Rectal smooth muscle tissue (tissue), 1 donor: ENCODE measurements at regions not wholly inside any gene's neighbourhood (a gene's known extent, or its start where the extent isn't known, plus 50 kb on each side); places are given as distances from the start of the nearest gene placed in this dataset.

Experiments used
- H3K27ac ChIP-seq: one replicate; pipeline ENCODE4 v1.7.0; 2013; ENCODE audit warnings: low read depth, low read length, inconsistent platforms
- H3K27me3 ChIP-seq: one replicate; pipeline ENCODE4 v1.7.0; 2013; ENCODE audit warnings: low read length; ENCODE audit not compliant: control insufficient read depth, insufficient read depth
- H3K36me3 ChIP-seq: one replicate; pipeline ENCODE4 v1.7.0; 2013; ENCODE audit warnings: low read length; ENCODE audit not compliant: control insufficient read depth, insufficient read depth
- H3K4me1 ChIP-seq: one replicate; pipeline ENCODE4 v1.7.0; 2013; ENCODE audit warnings: low read length; ENCODE audit not compliant: control insufficient read depth, insufficient read depth
- H3K4me3 ChIP-seq: one replicate; pipeline ENCODE4 v1.7.0; 2013; ENCODE audit warnings: low read length
- H3K9ac ChIP-seq: one replicate; pipeline ENCODE4 v1.7.0; 2013; ENCODE audit warnings: low read length

- Histone ChIP-seq H3K36me3 (no peaks in the 10 kb centered on the region), H3K9ac (no peak overlapping the region), H3K27ac (no peak overlapping the region), H3K4me1 (peaks cover 5% of the 10 kb centered on the region), H3K27me3 (no peaks in the 10 kb centered on the region), H3K4me3 (no peak overlapping the region)
These were observed 246.0 kb upstream of the ARHGAP20 start for GRCh38 chr11:110958216-110958615.

- no peak overlapping the region for H3K4me3 ChIP-seq
- no peak overlapping the region for H3K27ac ChIP-seq
- H3K27me3 ChIP-seq, result no peaks in the 10 kb centered on the region
- H3K4me1 ChIP-seq, result no peaks in the 10 kb centered on the region
- no peaks in the 10 kb centered on the region for H3K36me3 ChIP-seq
- no peak overlapping the region for H3K9ac ChIP-seq
These were observed 243.5 kb upstream of the ARHGAP20 start for GRCh38 chr11:110955776-110956175.

- Histone ChIP-seq H3K4me3 (no peak overlapping the region), H3K27me3 (no peaks in the 10 kb centered on the region), H3K9ac (no peak overlapping the region), H3K36me3 (no peaks in the 10 kb centered on the region), H3K27ac (no peak overlapping the region), H3K4me1 (no peaks in the 10 kb centered on the region)
These were observed 239.8 kb upstream of the ARHGAP20 start for GRCh38 chr11:110951950-110952503.

GRCh38 chr11:110951037-110951949 is 239.1 kb upstream of the ARHGAP20 start:
- H3K4me3 ChIP-seq, result no peak overlapping the region
- H3K27ac ChIP-seq, result no peak overlapping the region
- no peak overlapping the region for H3K9ac ChIP-seq
- H3K27me3 ChIP-seq, result no peaks in the 10 kb centered on the region
- H3K4me1 ChIP-seq, result no peaks in the 10 kb centered on the region
- H3K36me3 ChIP-seq, result no peaks in the 10 kb centered on the region

GRCh38 chr11:110948112-110948511 is 235.9 kb upstream of the ARHGAP20 start:
- Histone ChIP-seq H3K4me1 (no peaks in the 10 kb centered on the region), H3K27ac (no peak overlapping the region), H3K4me3 (no peak overlapping the region), H3K9ac (no peak overlapping the region), H3K27me3 (no peaks in the 10 kb centered on the region), H3K36me3 (no peaks in the 10 kb centered on the region)

DNA sequence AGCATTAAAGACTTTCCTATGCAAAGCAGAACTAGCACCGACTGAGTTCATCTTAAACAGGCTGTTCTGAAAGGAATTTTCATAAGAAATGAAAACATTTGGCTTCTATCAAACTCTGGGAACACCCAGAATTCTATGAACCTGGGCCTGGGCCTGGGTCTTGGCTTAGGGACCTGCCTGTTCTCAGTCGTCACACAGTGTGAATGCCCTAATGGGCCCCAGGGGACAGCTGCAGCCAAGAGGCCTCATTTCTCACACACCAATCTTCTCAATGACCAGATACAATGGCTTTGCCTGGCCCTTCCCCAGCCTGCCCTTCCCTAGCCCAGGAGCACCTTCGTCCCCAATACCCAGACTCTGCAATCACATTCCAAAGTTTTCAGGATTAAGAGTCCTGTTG is 234.9 kb upstream of the ARHGAP20 start:
- H3K27me3 ChIP-seq, result no peaks in the 10 kb centered on the region
- no peak overlapping the region for H3K9ac ChIP-seq
- H3K27ac ChIP-seq, result no peak overlapping the region
- no peaks in the 10 kb centered on the region for H3K36me3 ChIP-seq
- H3K4me1 ChIP-seq, result no peaks in the 10 kb centered on the region
- no peak overlapping the region for H3K4me3 ChIP-seq

DNA sequence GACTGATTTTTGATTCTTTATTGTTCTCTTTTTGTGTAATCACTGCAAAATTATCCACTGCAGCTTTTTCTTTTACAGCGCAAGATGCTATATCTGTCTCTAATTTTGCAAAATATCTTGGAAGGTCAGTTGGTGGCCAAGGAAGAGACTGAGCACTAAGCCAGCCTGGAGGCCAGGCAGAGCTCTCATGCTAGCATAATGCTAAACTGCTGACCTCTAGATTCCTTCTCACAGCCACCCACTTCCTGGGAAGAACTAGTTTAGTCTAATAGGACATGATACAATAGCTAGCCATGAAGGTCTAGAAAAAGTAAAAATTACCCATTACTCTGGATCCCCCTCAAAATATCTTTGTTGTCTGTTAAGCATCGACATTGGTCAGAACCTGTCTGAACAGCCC is 227.2 kb upstream of the ARHGAP20 start:
- Histone ChIP-seq H3K4me1 (no peaks in the 10 kb centered on the region), H3K27ac (no peak overlapping the region), H3K9ac (no peak overlapping the region), H3K4me3 (no peak overlapping the region), H3K36me3 (no peaks in the 10 kb centered on the region), H3K27me3 (no peaks in the 10 kb centered on the region)

DNA sequence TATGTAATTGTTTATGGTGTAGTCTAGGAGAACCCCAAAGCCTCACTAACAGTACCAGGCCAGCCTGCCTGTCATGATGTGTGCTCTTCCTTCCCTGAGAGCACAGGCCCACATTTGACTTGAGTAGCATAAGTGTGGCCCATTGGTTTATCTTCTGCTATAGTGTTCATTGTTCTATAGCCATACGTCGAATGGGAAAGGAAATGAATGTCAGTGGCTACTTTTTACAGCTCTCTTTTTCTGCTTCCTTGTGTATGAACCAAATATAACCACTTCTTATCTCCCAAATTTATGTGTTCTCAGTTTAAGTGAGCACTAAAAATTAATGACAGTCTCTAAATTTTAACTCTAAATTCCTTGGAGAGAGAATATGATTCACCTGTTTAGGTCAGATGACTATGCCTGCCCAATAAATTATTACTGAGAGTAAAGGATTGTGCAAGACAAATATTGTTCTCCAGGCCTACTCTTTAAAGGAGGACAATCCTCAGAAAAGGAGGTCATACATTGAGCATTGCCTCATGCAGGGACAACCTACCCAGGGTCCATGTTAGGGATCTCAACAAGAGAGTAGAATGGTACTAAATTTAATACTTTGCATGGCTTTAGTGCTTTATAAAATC is 222.9 kb upstream of the ARHGAP20 start:
- Histone ChIP-seq H3K4me3 (no peak overlapping the region), H3K9ac (no peak overlapping the region), H3K4me1 (no peaks in the 10 kb centered on the region), H3K36me3 (no peaks in the 10 kb centered on the region), H3K27ac (no peak overlapping the region), H3K27me3 (no peaks in the 10 kb centered on the region)

- no peak overlapping the region for H3K9ac ChIP-seq
- no peaks in the 10 kb centered on the region for H3K4me1 ChIP-seq
- H3K4me3 ChIP-seq, result no peak overlapping the region
- H3K27me3 ChIP-seq, result no peaks in the 10 kb centered on the region
- no peak overlapping the region for H3K27ac ChIP-seq
- no peaks in the 10 kb centered on the region for H3K36me3 ChIP-seq
These were observed 216.9 kb upstream of the ARHGAP20 start for GRCh38 chr11:110929129-110929528.

GRCh38 chr11:110928391-110928790 is 216.2 kb upstream of the ARHGAP20 start:
- Histone ChIP-seq H3K4me3 (no peak overlapping the region), H3K9ac (no peak overlapping the region), H3K4me1 (no peaks in the 10 kb centered on the region), H3K36me3 (no peaks in the 10 kb centered on the region), H3K27ac (no peak overlapping the region), H3K27me3 (no peaks in the 10 kb centered on the region)

GRCh38 chr11:110921742-110922521 is 209.7 kb upstream of the ARHGAP20 start:
- H3K4me1 ChIP-seq, result no peaks in the 10 kb centered on the region
- no peak overlapping the region for H3K9ac ChIP-seq
- H3K4me3 ChIP-seq, result no peak overlapping the region
- no peaks in the 10 kb centered on the region for H3K36me3 ChIP-seq
- no peak overlapping the region for H3K27ac ChIP-seq
- no peaks in the 10 kb centered on the region for H3K27me3 ChIP-seq

GRCh38 chr11:110919241-110919922 is 207.1 kb upstream of the ARHGAP20 start:
- no peaks in the 10 kb centered on the region for H3K27me3 ChIP-seq
- no peak overlapping the region for H3K27ac ChIP-seq
- H3K4me1 ChIP-seq, result no peaks in the 10 kb centered on the region
- H3K36me3 ChIP-seq, result no peaks in the 10 kb centered on the region
- H3K4me3 ChIP-seq, result no peak overlapping the region
- no peak overlapping the region for H3K9ac ChIP-seq
